GM12865 (cell line): ENCODE measurements at regions not wholly inside any gene's neighbourhood (a gene's known extent, or its start where the extent isn't known, plus 50 kb on each side); places are given as distances from the start of the nearest gene placed in this dataset.

Experiments
- DNase-seq: peaks from one replicate; pipeline ENCODE4 v3.0.0; 2010; ENCODE audit warnings: low read depth
- H3K4me3 ChIP-seq: 2 replicates; pipeline ENCODE4 v1.5.1; 2011; ENCODE audit warnings: mild to moderate bottlenecking, low read depth, low read length, control low read depth
- TF ChIP-seq, protein P1 (sequence below): IDR thresholded peaks from 2 replicates; pipeline ENCODE4 v1.5.1; 2011; ENCODE audit warnings: low read length, control low read depth, low read depth, inconsistent platforms; ENCODE audit not compliant: insufficient read depth; ENCODE audit errors: missing control alignments

DNA sequence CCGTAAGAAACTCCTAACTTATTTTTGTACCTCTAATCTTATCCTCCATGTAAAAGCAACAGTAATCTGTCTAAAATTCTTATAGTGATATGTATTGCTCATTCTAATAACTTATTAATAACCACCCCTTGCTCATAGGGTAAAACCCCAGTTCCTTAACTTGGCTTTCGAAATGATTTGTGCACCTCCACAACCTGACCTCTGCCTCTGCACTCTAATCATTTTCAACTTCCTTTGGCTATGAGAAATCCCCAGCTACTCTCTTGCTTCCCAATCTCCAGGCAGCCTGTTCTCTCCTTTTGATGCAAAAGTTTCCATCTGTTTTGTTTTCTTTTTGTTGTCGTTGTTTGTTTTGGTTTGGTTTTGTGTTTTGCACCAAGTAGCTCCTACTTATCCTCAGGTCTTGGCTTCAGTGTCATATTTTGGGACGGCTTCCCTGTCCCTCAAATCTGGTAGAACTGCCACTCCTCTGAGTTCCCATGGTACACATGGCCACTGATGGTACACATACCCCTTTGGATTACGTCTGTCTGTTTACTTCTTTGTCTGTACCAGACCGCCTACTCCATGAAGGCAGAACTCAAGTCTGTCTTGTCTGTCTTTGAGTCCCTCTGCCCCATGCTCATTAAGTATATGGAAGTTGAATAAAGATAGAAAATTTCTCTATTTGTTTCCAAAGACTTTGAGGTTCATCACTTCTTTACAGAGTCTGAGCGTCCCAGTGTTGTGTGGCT lies 105.6 kb upstream of the TGFBR2 start:
- TF ChIP-seq, protein P1, sequence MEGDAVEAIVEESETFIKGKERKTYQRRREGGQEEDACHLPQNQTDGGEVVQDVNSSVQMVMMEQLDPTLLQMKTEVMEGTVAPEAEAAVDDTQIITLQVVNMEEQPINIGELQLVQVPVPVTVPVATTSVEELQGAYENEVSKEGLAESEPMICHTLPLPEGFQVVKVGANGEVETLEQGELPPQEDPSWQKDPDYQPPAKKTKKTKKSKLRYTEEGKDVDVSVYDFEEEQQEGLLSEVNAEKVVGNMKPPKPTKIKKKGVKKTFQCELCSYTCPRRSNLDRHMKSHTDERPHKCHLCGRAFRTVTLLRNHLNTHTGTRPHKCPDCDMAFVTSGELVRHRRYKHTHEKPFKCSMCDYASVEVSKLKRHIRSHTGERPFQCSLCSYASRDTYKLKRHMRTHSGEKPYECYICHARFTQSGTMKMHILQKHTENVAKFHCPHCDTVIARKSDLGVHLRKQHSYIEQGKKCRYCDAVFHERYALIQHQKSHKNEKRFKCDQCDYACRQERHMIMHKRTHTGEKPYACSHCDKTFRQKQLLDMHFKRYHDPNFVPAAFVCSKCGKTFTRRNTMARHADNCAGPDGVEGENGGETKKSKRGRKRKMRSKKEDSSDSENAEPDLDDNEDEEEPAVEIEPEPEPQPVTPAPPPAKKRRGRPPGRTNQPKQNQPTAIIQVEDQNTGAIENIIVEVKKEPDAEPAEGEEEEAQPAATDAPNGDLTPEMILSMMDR: no peak
- peak; percentile 77 for DNase-seq
- H3K4me3 ChIP-seq: no peak overlapping the region

- TF ChIP-seq, protein P1: no peak
- no peak overlapping the region for H3K4me3 ChIP-seq
- no peak for DNase-seq
These were observed 104.9 kb upstream of the TGFBR2 start for GRCh38 chr3:30501526-30501925.

DNA sequence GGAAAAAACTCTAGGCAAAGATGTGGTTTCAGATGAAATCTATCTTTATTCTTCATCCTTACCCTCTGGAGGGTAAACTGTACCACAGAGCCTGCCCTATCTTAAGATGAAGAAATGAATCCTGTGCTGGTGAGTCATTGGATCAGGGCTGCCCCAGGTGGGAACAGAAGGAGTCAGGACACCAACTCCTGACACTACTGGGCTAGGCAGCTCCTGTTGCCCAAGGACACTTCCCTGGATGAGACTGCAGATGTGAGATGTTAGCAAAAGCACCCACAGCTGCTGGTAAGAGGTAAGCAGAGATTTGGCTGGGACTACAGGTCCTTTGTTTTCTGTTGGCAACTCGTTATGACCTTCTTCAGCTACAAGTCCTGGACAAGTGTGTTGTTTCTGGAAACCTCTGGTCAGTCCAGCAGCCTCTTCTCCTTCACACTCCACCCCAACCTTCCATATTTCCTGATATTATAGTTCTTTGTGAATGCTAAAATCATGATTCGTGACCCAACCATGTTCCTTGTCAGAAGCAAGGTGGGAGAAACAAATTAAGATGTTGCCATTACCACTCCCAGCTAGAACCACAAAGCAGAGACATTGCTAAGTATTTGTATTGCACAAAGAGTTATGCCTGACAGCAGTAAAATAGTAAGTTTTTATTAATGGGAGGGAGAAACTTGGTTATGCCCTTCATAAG lies 104.2 kb upstream of the TGFBR2 start:
- TF ChIP-seq, protein P1: no peak
- DNase-seq: no peak
- no peak overlapping the region for H3K4me3 ChIP-seq

- DNase-seq: peak; percentile 21
- no peak overlapping the region for H3K4me3 ChIP-seq
These were observed 103.7 kb upstream of the TGFBR2 start for GRCh38 chr3:30502742-30503073.

DNA sequence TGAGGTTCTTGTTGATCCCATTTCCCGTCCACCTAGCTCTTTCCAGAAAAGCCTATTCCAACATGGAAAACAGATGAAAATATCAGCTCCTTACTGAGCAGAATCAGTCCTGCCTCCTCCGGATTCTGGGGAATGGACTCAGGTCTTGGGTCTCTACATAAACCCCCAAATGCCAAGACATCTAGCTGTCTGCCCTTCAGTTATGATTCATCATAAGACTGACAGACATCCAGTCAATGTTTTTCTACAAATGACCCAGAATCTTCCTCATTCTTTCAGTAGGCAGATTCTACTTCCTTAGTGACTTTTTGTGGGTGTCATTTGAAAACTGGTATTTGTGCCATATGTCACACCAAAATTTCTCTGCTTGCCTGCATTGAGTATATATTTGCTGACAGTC lies 103.0 kb upstream of the TGFBR2 start:
- DNase-seq: no peak
- H3K4me3 ChIP-seq: no peak overlapping the region
- TF ChIP-seq, protein P1: no peak

More at GRCh38 chr3:30502742-30503073, 103.7 kb upstream of the TGFBR2 start:
- TF ChIP-seq, protein P1: no peak

GRCh38 chr3:30504939-30505338 lies 101.5 kb upstream of the TGFBR2 start:
- no peak for DNase-seq
- no peak overlapping the region for H3K4me3 ChIP-seq
- TF ChIP-seq, protein P1: no peak
